Right ventricle myocardium superior (tissue), 1 donor: ENCODE measurements at regions not wholly inside any gene's neighbourhood (a gene's known extent, or its start where the extent isn't known, plus 50 kb on each side); places are given as distances from the start of the nearest gene placed in this dataset.

Experiments
- ATAC-seq: fragments of 200-7000 bp; cut with Tn5 transposase; one replicate; pipeline ENCODE4 v1.9.1; 2020; ENCODE audit warnings: mild to moderate bottlenecking; ENCODE audit not compliant: poor library complexity
- DNase-seq: peaks from one replicate; pipeline ENCODE4 v3.0.0-alpha.2; 2020
- intact Hi-C: fragments of 100-400 bp; cut with DNase I; formaldehyde crosslinking; loops from one replicate; pipeline ENCODE4 v1.11.2; 2022
- donor health status: DM: no; HTN: yes; CAD: no; lungs with severe emphysema.

- intact Hi-C loops = no loop called here
- ATAC-seq = no peak
- DNase-seq = no peak
Measured at GRCh38 chr10:110447886-110448285, 49.8 kb upstream of the DUSP5 start.
